ENCODE measurements at regions not wholly inside any gene's neighbourhood (a gene's known extent, or its start where the extent isn't known, plus 50 kb on each side); places are given as distances from the start of the nearest gene placed in this dataset.
"Not testable (repeated sequence)": the region's sequence is repeated elsewhere in the genome, so short reads cannot be mapped to it uniquely, and the experiment has no call there.

GRCh38 chr6:6749702-6750491, 161.4 kb downstream of the LY86 start:
- peak; percentile 78 for ATAC-seq
- DNase-seq = peak; percentile 15

DNA sequence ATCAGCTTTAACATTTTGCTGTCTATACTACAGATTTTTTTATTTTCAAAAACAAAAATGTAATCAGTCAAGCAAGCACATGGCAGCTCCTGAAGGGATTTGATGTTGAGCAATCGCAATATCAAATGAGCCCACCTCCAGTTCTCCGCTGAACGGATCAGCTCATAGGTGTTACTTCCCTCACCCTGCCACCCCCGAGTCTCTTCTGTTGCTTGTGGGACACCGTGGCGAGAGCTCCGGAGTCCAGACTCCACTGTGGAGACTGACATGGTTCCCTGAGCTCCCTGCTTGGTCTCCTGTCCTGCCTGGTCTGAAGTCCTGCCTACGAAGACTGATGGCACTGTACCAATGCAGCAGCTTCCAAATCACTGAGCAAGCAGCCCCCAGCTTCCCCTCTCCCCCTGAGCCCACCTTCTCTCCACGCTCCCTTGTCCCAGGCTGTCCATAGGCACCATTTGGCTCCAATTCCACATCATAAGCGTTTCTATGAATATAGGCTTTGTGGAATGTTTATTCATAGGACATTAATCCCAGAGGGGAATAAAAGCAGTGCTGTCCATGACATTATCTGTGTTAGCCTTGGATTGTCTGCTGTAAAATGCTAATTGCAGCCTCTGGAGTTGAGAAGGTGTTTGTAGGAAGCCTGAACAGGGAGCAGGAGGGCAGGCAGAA, 162.2 kb downstream of the LY86 start:
- no peak for ATAC-seq
- no peak for DNase-seq

DNA sequence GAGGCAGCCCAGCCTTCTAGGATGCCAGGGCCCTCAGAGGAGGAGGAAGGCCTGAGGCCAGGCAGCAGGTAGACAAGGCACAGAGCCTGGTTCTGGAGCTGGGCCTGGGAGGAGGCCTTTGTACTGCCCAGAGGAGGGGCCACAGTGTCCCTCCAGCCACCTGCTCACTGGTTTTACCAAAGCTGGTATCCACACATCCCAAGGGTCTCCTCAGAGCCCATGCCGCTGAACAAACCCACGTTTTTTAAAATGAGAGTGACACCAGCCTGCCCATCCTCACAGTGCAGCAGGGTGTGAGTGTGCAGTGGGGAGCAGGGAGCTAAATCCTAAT, 162.7 kb downstream of the LY86 start:
- DNase-seq = no peak
- ATAC-seq = no peak

DNA sequence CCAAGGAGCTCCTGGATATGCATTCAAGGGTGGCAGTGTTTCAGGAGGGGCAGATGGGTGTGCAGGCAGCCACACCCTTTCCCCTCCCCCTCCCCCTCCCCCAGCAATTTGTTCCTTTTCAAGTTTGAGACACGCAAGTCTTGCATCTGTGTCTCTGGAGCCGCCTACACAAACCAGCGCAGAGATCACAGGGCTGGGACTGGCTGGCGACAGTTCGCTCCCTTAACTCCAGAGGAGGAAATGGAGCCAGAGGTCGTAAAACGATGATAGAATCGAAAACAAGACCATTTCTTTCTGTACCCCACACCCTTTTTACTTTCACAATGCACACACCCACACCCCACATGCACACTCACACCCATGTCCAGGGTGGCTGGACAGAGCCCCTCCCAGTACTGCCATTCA, 163.1 kb downstream of the LY86 start:
- ATAC-seq (peak; percentile 44), DNase-seq (peak; percentile 35)

DNA sequence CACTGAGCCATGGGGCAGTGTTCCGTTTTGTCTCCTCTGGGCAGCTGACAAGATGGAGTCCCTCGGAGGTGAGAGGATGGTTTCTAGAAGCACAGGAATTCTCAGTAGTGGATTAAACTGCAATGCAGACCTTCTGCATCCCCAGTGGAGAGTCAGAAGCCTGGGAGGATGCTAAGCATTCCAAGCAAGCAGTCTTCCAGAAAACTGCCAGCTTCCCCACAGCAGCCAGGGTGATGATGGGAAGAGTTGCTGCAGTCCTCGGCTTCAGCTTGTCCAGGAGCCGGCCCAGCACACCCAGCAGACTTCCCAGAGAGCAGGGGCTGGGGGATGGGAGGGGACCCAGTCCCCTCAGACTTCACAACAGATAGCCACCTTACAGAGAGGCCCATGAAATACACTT, 163.6 kb downstream of the LY86 start:
- DNase-seq (no peak), ATAC-seq (no peak)

DNA sequence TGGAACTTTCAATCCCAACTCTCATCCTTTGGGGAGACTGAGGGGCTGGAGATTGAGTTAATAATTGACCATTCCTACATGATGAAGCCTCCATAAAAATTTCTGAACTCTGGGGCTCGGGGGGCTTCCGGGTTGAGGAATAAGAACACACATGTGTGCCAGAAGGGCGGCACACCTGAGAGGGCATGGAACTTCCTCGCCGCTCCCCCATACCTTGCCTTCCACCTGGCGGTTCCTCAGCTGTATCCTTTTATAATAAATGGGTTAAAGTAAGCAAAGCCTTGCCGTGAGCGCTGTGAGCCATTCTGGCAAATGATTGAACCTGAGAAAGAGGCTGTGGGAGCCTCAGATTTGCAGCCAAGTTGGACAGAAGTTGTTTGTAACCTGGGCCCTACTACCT, 164.8 kb downstream of the LY86 start:
- ATAC-seq = no peak
- DNase-seq = no peak

- DNase-seq (no peak), ATAC-seq (no peak)
These were observed 168.0 kb downstream of the LY86 start for GRCh38 chr6:6756526-6756925.

GRCh38 chr6:6758546-6758914, 170.0 kb downstream of the LY86 start:
- no peak for DNase-seq

GRCh38 chr6:6758915-6759654, 170.6 kb downstream of the LY86 start:
- DNase-seq (peak; percentile 37), ATAC-seq (no peak)

More at GRCh38 chr6:6758546-6758914, 170.0 kb downstream of the LY86 start:
- no peak for ATAC-seq

- no peak for ATAC-seq
These were observed 171.5 kb downstream of the LY86 start for GRCh38 chr6:6760002-6760401.

GRCh38 chr6:6762566-6762965, 174.0 kb downstream of the LY86 start:
- not testable (repeated sequence) for DNase-seq, ATAC-seq

More at GRCh38 chr6:6760002-6760401, 171.5 kb downstream of the LY86 start:
- no peak for DNase-seq

DNA sequence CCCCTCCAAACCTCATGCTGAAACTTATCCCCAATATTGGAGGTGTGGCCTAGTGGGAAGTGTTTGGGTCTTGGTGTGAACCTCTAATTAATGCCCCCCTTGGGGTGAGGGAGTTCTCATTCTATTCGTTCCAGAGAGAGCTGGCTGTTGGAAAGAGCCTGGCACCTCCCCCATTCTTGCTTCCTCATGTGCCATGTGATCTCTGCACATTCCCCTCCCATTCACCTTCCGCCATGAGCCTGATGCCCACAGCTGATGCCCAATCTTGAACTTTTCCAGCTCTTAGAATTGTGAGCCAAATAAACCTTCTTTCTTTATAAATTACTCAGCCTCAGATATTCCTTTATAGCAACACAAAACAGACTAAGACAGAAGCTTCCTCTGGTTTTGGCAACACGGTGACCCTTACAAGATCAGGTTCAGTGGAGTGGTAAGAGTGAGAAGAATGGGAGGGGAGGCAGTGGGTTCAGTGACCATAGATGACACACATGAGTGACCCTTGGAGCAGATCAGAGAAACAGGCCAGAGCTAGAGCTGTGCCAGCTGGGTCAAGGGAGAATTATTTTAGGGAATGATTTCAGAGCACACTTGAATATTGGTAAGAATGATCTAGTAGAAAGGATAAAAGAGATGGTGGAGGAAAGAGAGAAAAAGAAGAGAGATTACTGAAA, 176.4 kb downstream of the LY86 start:
- no peak for ATAC-seq
- no peak for DNase-seq

GRCh38 chr6:6766230-6766905, 177.8 kb downstream of the LY86 start:
- DNase-seq (no peak), ATAC-seq (no peak)

GRCh38 chr6:6769466-6769865, 180.9 kb downstream of the LY86 start:
- no peak for ATAC-seq
- no peak for DNase-seq

DNA sequence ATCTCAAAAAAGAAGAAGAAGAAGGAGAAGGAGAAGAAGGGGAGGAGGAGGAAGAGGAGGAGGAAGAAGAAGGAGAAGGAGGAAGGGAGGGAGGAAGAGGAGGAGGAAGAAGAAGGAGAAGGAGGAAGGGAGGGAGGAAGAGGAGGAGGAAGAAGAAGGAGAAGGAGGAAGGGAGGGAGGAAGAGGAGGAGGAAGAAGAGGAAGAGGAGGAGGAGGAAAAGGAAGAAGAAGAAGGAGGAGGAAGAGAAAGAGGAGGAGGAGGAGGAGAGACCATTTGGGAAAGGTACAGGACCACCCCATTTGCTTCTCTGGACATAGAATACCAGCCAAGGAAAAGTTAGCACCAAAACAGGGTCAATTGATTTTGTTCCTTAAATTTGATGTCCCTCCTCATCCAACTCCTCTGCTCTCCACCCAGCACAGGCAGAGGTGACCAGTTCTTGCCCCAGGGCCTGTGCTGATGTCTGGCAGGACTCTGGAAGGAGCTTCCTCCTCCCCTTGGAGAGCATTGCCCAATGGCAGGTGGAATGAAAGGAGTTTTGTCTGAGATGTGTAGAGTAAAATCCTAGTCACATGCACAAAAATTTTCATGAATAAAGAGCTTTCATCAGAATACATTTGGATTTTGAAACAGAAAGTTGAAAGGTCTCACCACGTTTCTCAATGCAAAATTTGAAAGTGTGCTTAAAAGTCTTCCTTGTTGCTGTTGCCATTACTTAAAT, 182.9 kb downstream of the LY86 start:
- DNase-seq (no peak), ATAC-seq (no peak)

DNA sequence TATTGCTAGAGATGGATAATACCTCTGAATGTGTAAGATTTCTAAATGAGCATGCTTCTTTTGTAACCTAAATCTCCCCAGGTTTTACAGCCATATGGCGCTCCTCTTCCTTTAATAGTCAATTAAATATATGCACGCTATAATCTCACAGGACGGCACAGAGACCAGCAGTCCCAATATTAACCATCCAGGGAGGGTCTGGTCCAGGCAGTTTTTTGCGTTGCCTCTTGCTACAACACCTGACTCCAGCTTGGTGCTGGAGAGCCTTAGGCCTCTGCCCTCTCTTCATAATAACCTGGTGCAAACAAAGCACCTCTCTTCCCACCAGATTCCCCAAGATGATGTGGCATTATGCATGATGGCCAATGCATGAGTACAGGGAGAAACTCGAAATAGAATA, 183.4 kb downstream of the LY86 start:
- DNase-seq (no peak), ATAC-seq (no peak)

DNA sequence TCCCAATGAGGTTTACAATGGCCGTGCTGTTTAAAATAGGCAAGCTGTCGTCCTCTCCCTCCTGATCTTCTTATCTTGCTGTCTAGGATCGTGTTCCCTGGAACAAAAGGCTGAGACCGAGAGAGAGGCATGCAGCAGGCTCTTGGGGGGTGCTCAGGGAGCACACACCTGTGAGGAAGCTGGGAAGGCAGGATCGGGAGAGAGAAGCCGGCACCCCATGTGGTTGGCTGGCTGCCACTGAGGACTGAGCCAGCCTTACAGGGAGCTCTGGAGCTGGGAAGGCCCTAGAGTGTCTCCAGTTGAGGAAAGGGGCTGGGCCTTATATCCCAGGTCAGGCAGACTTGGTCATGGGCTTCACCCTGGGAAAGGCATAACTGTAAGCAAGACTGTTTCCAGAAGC, 184.2 kb downstream of the LY86 start:
- DNase-seq (no peak), ATAC-seq (no peak)

GRCh38 chr6:6775074-6775473, 186.6 kb downstream of the LY86 start:
- ATAC-seq (no peak), DNase-seq (no peak)

DNA sequence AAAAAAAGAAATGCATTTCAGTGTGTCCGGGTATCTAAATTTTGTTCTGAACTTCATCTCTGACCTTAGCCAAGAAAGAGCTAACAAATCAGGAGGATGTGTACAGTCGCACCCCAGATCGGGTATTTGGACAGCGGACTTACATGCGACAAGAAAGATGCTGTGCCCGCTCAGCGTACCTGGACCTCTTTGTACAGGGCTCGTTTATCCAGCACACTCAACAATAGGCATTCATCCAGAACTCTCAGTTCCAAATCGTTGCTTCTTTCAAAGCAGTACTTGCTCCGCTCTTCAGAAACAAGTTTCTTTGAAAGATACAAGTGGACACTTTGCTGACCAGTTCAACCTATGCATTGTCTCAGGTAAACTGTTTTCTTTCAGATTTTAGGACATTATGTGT, 191.7 kb downstream of the LY86 start:
- DNase-seq (no peak), ATAC-seq (no peak)

- DNase-seq = no peak
- ATAC-seq = no peak
These were observed 192.8 kb downstream of the LY86 start for GRCh38 chr6:6781172-6781872.

DNA sequence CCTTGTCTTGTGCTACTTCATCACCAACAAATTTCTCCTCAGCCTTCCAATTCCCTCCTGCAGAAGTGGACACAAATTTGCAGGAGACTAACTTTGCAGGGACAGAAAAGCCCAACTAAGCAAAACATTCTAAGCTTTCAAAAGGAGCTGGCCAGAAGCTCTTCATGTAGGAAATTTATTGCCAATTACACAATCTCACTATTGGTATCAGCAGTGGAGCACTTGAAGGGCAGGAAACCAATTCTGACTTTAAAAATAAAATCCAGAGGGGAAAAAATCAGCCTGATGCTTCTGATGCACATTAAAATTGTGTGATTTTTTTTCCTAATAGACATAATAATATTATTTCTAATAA, 193.3 kb downstream of the LY86 start:
- DNase-seq (no peak), ATAC-seq (no peak)
